HTR-8/SVneo (cell line): ENCODE measurements at regions not wholly inside any gene's neighbourhood (a gene's known extent, or its start where the extent isn't known, plus 50 kb on each side); places are given as distances from the start of the nearest gene placed in this dataset.

Experiments
- DNase-seq: peaks from one replicate; pipeline ENCODE4 v3.0.0; 2011; ENCODE audit warnings: low spot score, mixed read lengths; ENCODE audit not compliant: insufficient read length
- FAIRE-seq: peaks from 2 replicates; lab custom pipeline; 2011; peaks lifted over from hg19 to GRCh38; lab: Jason Lieb, UNC

DNA sequence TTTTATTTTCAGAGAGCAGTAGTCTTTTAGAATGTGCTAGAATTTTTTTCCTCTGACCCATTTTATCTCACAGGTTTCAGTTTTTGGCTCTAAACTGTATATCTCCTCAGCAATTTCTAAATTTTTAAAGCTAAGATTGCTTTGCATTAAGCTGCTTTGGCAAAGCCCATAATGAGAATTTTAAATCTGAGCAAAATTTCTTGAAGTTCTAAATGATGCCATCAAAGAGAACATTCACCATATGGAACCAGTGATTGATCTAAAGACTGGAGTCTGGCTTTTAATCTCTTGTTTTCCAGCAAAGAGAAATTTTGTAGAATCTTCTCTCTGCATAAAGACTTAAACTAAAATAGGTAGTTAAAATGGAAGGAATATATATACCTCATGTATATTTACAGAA, 313.6 kb downstream of the TBC1D32 start:
- FAIRE-seq (no peak), DNase-seq (no peak)

DNA sequence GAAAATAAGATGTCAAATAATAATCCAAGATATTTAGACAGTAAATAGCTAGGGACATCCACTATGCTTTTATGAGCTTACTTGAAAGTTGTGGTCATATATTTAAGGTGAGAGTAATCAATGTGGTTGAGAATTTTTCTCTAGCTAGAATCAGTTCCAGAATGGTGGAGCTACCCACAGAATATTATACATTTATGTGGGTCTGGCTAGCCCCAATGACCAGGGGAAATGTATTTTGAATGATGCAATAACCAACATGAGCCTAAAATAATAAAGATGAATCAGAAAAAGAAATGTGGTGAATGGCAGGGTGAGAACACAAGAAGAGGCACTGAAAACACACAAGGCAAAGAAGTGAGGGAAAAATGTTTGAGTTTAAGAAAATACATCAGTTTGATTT, 325.7 kb downstream of the TBC1D32 start:
- DNase-seq (no peak), FAIRE-seq (no peak)

DNA sequence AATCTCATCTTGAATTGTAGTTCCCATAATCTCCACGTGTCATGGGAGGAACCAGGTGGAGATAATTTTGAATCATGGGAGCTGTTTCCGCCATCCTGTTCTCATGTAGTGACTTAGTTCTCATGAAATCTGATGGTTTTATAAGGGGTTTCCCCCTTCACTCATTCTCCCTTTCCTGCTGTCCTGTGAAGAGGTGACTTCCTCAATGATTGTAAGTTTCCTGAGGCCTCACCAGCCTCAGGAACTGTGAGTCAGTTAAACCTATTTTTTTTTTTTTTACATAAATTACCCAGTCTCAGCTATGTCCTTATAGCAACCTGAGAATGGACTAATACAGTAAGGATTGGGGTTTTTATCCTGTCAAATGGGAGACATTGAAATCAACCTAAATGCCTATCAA, 328.3 kb downstream of the TBC1D32 start:
- FAIRE-seq, result no peak

DNA sequence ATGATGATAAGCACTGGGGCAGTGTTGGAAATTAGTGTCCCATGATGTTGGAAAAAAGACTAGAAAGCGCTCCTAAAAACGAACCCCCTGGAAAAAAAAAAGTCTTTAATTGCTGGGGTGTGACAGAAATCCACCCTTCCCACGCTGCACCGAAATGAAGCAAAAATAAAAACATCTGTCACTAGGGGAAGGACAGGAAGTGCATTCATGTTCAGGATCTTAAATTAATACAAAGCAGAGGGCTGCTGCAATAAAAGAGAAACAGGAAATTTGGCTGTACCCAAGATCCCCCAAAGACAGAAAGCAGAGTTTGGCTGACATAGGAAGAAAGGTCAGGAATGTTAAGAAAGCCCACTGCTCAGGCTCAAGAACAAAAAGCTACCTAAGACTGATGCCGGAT, 333.9 kb downstream of the TBC1D32 start:
- FAIRE-seq (no peak), DNase-seq (no peak)

More for the DNA sequence above, 328.3 kb downstream of the TBC1D32 start:
- no peak for DNase-seq

DNA sequence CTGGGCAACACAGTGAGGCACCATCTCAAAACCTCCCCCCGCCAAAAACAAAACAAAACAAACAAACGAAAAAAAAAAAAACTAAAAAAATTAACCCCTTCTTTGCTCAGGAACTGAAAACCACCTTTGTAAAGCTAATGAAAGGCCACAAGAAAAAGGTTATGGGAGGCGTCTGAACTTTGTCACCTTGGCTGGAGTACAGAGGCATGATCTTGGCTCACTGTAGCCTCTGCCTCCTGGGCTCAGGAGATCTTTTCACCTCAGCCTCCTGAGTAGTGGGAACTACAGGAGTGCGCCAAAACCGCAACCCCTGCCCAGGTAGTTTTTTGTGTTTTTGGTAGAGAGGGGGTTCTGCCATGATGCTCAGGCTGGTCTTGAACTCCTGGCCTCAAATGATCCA, 337.9 kb downstream of the TBC1D32 start:
- DNase-seq (no peak), FAIRE-seq (no peak)

DNA sequence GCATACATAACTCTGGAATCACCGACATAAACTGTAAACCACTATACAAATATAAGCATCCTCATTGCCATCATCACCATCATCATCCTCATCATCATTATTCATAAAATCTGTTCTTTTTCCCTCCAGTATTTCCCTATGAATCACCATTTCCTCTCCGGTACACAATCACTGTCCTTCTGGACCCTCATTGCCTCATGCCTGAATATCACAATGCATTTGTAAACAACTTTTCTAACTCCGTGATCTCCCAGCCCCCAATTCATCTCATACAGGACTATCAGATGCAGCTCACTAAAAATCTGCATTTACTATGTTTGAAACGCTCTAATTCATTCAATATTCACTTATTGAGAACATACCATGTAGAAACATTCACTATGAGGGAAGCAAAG, 339.7 kb downstream of the TBC1D32 start:
- no peak for FAIRE-seq
- DNase-seq, result no peak

DNA sequence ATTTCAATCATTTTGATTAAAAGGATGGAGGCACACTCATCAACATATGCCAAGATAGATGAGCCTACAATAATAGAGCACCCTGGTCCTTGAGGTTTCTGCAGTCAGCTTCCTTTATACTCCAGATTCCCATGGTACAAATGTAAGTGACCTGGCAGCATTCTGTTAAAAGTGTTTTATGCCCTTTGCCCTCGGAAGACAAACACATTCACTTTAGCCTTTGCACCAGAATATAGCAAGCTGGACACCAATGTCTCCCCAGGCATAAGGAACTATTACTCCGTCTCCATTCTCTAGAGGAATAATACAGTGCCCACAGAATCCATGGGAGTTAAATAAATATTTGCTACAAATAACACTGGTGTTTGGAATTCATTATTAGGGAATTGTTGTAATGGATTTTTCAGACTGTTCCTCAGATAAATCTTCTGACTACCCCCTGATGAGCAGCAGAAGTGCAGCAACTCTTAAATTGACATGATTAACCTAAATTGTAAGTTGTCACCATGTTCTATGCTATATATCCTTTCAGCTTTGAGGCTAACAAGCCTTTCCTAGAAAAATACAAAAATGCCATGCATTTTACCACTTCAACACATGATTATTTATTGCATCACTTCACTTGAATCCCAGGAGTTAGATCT, 340.2 kb downstream of the TBC1D32 start:
- no peak for FAIRE-seq
- no peak for DNase-seq

DNA sequence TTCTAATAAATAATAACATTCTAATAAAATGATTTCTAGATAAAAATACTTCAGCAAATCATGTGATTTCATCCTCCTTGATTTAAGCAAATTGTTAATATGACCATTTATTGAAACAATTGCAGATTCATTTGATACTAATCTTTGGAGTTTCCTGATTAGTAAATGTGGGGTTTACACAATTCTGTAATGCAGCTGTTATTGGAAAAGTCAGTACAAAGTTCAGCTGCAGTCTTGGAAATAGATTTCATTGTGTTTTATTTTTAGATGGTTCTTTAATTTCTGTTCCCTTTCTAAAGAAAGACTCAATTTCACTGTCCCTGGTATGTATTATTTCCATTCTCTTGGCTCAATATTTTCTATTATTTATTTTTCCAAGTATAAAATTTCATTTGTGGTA, 342.0 kb downstream of the TBC1D32 start:
- DNase-seq (no peak), FAIRE-seq (no peak)

DNA sequence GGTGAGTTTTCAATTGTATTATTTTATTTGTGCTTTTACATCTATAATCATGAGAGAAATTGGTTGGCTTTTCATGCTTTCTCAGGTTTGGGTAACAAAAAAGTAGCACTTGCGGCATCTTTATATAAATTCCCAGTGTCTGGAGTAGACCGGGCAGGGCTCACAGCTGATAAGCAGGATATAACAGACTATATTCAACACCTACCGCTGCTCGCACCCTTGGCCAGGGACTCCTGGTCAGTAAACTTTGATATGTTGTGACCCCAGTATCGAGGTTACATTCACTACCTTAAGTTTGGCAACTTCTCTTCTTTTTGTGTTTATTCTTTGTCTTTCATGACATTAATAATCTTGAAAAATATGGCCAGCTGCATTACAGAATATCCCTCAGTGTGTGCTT, 343.4 kb downstream of the TBC1D32 start:
- FAIRE-seq (no peak), DNase-seq (no peak)

DNA sequence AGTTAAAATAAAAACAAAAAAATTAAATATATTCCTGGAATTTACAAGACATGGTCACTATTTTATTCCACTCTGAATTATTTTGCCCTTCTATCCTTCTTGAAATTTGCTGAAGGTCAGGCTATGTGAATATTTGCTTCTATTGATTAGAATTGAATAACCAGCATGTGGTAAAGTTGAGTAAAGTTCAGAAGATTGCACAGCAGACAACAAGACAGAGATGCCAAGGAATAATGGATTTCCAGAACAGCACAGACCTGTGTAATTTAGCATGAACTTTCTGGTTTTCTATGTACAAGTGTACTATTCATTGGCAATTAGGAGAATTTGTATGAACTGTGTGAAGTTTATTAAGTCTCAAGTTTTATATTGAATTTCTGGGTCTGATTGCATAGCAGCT, 352.4 kb downstream of the TBC1D32 start:
- FAIRE-seq (no peak), DNase-seq (no peak)

DNA sequence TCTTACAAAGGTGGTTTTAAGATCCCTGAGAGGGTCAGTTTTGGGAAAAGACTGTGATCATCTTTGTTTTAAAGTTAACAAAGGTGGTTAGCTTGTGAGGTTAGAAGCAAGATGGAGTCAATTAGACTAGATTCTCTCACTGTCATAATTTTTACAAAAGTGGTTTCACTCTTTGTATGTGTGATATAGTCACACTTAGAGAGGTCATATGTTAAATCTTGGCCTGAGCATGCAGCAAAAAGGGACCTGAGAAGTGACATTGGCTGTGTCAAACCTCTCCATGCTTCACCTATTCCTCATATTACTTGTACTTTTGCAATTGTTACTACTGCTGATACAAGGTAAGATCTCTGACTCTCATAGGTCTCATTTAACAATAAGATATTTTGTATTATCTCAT, 368.0 kb downstream of the TBC1D32 start:
- FAIRE-seq (no peak), DNase-seq (no peak)

DNA sequence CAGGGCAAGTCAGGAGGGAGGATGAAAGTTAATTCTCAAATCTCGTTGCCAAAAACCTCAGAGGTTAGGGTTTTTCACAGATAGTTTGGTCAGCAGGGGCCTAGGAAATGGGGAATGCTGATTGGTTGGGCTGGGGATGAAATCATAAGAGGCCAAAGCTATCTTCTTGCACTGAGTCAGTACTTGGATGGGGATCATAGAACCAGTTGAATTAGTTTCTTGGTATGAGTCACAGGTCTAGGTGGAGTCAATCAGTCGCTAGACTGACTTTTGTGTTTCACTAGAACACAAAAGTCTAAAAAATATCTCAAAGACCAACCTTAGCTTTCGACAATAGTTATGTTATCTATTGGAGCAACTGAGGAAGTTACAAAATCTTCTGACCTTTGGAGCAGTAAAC, 368.5 kb downstream of the TBC1D32 start:
- no peak for DNase-seq

DNA sequence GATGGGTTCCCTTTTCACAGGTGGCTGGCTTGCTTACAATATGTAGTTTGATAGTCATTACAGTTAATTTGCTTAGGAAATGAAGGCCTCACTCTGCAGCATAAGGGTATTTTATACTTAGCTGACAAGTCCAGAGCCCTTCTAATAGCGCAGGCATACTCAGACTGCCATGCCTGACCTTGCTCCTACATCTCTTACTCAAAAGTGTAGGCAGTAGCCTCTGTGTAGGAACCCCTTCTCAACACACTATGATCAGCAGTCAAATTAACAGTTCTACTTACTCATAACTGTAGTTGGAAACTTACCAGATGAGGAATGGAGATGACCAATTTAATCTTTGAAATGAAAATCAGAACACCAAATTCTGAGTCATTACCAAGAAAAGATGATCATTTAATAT, 373.5 kb downstream of the TBC1D32 start:
- DNase-seq, result no peak
- no peak for FAIRE-seq

More for the DNA sequence above, 368.5 kb downstream of the TBC1D32 start:
- FAIRE-seq, result no peak

DNA sequence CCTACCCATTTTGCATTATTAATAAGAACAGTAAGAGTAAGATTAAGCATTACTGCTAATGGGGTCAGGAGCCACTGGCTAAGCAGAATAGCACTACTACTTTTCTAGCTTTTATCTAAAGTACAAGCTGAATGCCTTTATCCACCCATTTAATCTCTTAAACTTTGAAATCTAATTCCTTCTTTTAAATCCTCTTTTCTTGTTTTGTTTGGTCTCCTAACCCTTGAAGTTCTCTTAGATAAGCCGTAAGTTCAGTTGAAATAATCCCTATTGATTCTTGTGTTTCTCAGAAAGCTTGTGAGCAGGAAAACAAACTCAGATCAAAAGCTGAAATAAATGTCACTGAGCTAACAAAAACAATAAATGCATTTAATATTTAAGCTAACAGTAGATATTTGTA, 380.2 kb downstream of the TBC1D32 start:
- DNase-seq (no peak), FAIRE-seq (no peak)

DNA sequence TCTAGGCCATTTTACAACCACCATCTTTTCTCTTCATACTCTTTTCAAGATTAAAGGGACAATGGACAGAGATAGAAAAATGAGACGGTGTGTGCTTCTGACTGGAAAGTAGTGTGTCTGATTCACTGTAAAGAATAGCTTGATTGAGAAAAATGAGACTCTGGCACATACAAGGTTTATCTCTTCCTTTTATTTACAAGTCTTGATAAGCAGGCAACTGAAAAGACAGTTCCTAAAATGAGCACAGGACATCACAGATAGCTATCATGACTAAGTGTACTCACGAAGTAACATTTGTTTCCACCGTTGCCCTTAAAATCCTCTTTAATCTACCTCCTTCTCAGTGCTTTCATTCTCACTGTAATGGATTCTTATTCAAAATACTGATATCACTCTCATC, 383.0 kb downstream of the TBC1D32 start:
- no peak for FAIRE-seq
- no peak for DNase-seq

DNA sequence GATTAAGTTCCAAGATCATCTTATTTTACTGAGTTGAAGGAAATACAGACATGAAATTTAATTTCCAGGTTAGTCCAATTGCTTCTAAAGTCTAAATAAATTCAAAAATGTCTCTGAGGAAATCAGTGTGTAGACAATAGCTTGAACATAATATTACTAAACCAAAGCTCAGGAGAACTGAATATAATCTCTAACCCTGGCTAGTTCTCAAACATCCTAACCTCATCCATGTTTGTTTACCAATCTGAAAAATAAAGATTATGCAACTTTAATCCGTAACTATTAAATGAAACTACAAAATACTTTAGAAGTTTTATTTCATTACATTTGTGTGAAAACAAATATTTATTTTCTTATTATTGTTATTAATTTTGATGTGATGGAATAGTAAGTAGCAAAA, 387.2 kb downstream of the TBC1D32 start:
- FAIRE-seq (no peak), DNase-seq (no peak)

DNA sequence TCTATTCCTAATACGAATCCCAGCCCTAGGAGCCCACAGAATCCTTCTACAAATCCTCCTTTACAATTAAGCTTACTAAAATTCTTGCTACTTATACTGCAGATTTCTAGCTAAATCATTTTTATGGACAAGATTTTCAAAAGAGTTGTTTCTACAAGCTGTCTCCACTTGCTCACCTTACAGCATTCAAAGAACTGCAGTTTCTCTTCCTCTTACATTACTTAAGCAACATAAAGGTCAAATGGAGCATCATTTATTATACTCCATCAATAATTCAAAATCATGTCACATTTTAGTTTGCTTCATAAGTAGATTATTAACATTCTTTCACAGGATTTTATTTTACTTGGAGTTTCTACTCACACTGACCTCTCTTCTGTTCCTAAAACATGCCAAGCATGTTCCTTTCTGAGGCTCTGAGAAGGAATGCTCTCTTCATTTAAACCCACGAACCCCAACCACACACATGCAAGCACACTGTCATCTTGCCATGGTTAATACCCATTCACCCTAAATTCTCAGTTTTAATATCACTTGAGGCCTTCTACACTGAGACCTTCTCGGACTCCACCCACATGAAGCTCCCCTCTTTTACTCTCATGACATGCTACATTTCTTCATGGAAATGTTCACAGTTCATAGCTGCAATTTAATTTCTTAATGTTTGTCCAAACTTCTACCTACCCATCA, 388.2 kb downstream of the TBC1D32 start:
- FAIRE-seq (no peak), DNase-seq (no peak)

DNA sequence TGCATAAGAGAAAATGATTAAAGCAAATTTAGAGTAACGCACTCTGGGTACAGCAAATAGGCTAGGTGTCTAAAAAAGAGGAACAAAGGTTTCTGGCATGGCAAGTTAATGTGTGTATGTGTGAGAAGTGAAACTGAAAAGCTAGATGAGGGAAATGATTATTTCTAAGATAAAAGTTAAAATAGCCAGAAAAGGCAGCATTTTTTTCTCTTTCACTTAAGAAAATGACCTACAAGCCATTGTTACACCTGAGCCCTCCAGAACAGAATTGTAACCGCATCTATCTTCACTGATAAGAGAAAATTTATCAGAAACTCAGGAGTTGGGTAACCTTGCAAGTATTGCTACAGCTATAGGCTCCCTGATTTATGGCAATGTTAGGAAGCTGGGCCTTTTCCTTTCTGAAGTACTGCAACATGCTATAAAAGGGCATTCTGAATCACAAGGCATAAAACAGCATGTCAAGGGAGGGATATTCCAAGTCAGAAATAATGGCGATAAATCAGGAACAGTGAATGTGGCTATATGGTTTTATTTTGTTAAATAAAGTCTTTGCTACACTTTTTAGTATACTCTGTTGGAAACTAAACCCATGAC, 395.3 kb downstream of the TBC1D32 start:
- no peak for FAIRE-seq
- no peak for DNase-seq

DNA sequence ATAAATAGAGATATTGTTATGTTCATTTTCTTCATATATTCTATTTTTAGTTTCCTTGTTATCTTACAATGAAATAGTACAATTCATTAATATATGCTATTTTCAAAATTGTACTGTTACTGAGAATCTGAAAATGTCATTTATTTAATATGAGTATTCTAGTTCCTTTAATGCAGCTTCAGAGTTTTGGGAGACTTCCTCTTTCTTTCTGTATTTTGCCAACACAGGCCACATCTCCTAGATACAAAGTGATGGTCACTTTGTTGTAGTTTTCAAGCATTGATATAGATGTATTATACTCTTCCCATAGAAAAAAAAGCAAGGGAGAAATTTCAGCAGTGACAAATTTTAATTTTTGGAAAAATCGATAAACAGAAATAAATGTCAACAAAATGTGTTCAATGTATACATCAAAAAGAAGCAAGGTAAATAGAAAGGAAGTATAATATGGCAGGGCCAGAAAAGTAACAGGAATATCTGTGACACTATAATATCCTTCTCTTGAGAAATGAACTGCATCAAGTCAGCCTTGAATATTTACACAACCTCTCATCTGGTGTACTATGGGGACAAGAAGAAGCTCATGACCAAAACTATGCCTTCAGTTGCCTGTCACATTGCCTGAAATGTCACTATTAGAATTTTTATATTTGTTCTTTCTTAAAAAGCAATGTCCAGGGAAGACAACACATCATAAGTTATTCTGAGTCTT, 396.0 kb downstream of the TBC1D32 start:
- no peak for DNase-seq
- FAIRE-seq, result no peak

DNA sequence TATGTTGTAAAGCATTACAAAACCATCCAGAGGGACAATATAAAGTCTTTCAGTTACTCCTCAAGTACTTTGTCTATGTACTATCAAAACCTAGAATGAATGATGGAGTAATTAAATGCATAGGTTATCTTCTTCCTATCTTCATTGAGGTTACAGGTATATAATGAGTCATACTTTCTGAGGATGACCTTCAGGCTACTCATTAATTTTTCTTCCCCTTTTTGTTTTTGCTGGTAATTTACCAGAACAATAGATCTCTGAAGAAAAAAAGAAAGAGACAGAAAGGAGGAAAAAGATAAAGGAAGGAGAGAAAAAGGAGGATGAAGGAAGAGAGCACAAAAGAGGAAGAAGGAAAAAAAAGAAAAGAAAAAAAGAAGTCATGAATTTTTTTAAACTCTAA, 398.4 kb downstream of the TBC1D32 start:
- FAIRE-seq, result no peak

DNA sequence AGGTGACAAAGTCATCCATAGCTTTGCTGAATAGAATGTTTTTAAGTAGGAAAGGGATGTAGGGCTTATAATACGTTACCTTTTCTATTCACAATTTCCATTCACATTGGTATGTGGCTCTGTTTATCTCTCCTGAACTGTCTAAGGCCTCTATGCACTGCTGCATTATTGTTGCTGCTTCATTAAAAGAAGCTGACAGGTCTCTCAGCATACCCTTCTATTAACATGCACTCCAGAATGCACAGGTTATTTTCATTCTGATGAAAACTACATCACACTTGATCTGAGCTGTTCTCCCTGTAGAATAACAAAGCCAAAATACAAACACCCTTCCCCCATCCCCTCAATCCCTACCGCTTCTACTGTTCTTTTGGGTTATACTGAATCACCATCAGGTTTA, 399.3 kb downstream of the TBC1D32 start:
- no peak for FAIRE-seq
- no peak for DNase-seq

More for the DNA sequence above, 398.4 kb downstream of the TBC1D32 start:
- no peak for DNase-seq
